Femur (tissue), 1 donor: ENCODE measurements at regions not wholly inside any gene's neighbourhood (a gene's known extent, or its start where the extent isn't known, plus 50 kb on each side); places are given as distances from the start of the nearest gene placed in this dataset.
"Not testable (repeated sequence)": the region's sequence is repeated elsewhere in the genome, so short reads cannot be mapped to it uniquely, and the experiment has no call there.

ENCODE experiments used
- DNase-seq: peaks from one replicate; pipeline ENCODE4 v3.0.0-alpha.2; 2017

GRCh38 chr2:184270660-184271059 is 327.7 kb upstream of the ZNF804A start:
- no peak for DNase-seq

- DNase-seq: no peak
These were observed 326.3 kb upstream of the ZNF804A start for GRCh38 chr2:184272056-184272455.

- no peak for DNase-seq
These were observed 303.5 kb upstream of the ZNF804A start for GRCh38 chr2:184294831-184295230.

- no peak for DNase-seq
These were observed 301.2 kb upstream of the ZNF804A start for GRCh38 chr2:184297085-184297484.

GRCh38 chr2:184302506-184302905 is 295.8 kb upstream of the ZNF804A start:
- DNase-seq: no peak

GRCh38 chr2:184304006-184304405 is 294.3 kb upstream of the ZNF804A start:
- no peak for DNase-seq

- no peak for DNase-seq
These were observed 293.2 kb upstream of the ZNF804A start for GRCh38 chr2:184305105-184305504.

- DNase-seq: no peak
These were observed 289.6 kb upstream of the ZNF804A start for GRCh38 chr2:184308706-184309105.

- no peak for DNase-seq
These were observed 285.4 kb upstream of the ZNF804A start for GRCh38 chr2:184312970-184313369.

- no peak for DNase-seq
These were observed 283.5 kb upstream of the ZNF804A start for GRCh38 chr2:184314829-184315228.

GRCh38 chr2:184316921-184317320 is 281.4 kb upstream of the ZNF804A start:
- DNase-seq: no peak

GRCh38 chr2:184322615-184323014 is 275.7 kb upstream of the ZNF804A start:
- DNase-seq: no peak

- no peak for DNase-seq
These were observed 272.3 kb upstream of the ZNF804A start for GRCh38 chr2:184326066-184326465.

- DNase-seq: not testable (repeated sequence)
These were observed 270.5 kb upstream of the ZNF804A start for GRCh38 chr2:184327805-184328204.

GRCh38 chr2:184330561-184330960 is 267.8 kb upstream of the ZNF804A start:
- not testable (repeated sequence) for DNase-seq

- DNase-seq: no peak
These were observed 261.6 kb upstream of the ZNF804A start for GRCh38 chr2:184336688-184337087.

GRCh38 chr2:184338771-184339170 is 259.6 kb upstream of the ZNF804A start:
- no peak for DNase-seq

GRCh38 chr2:184339966-184340365 is 258.4 kb upstream of the ZNF804A start:
- DNase-seq: no peak

GRCh38 chr2:184346338-184346862 is 251.9 kb upstream of the ZNF804A start:
- DNase-seq: no peak

GRCh38 chr2:184351126-184351525 is 247.2 kb upstream of the ZNF804A start:
- no peak for DNase-seq

GRCh38 chr2:184357033-184357432 is 241.3 kb upstream of the ZNF804A start:
- no peak for DNase-seq

- no peak for DNase-seq
These were observed 238.9 kb upstream of the ZNF804A start for GRCh38 chr2:184359379-184359778.

- no peak for DNase-seq
These were observed 235.1 kb upstream of the ZNF804A start for GRCh38 chr2:184363213-184363612.

GRCh38 chr2:184367211-184367610 is 231.1 kb upstream of the ZNF804A start:
- no peak for DNase-seq

GRCh38 chr2:184369307-184369706 is 229.0 kb upstream of the ZNF804A start:
- no peak for DNase-seq

- no peak for DNase-seq
These were observed 227.4 kb upstream of the ZNF804A start for GRCh38 chr2:184370954-184371353.
